Adrenal gland (tissue), 9 donors: ENCODE measurements at regions not wholly inside any gene's neighbourhood (a gene's known extent, or its start where the extent isn't known, plus 50 kb on each side); places are given as distances from the start of the nearest gene placed in this dataset.

Experiments used
- DNase-seq, 7 donors: peaks; one replicate each; pipeline ENCODE4 v3.0.0-alpha.2; 2019 to 2020
- H3K27ac ChIP-seq, 5 donors: fragments of 200-600 bp; sonication (generic) in 4 of 5; 1 replicate in 3 of 5; 2 replicates in 2 of 5; pipeline versions ENCODE4 v1.5.1 to v1.8.0; 2016 to 2020; ENCODE audit warnings: mild to moderate bottlenecking in 1 of 5
- H3K27me3 ChIP-seq: fragments of 200-600 bp; 2 replicates; pipeline ENCODE4 v1.8.0; 2021
- H3K36me3 ChIP-seq, 2 donors: fragments of 200-600 bp; replicated peaks in 1 of 2; 1 replicate in 1 of 2; 2 replicates in 1 of 2; pipeline versions ENCODE4 v1.5.1 to v1.8.0; 2018 to 2022
- H3K4me1 ChIP-seq, 2 donors: fragments of 200-600 bp; replicated peaks in 1 of 2; 1 replicate in 1 of 2; 2 replicates in 1 of 2; pipeline versions ENCODE4 v1.5.1 to v1.8.0; 2018 to 2021
- H3K4me3 ChIP-seq, 4 donors: fragments of 200-600 bp; sonication (generic) in 3 of 4; one replicate each; pipeline ENCODE4 v1.5.1; 2016 to 2018
- H3K9me3 ChIP-seq, 3 donors: fragments of 200-600 bp; sonication (generic) in 1 of 3; replicated peaks in 1 of 3; 1 replicate in 2 of 3; 2 replicates in 1 of 3; pipeline versions ENCODE4 v1.5.1 to v1.8.0; 2016 to 2021
- POLR2A ChIP-seq, 2 donors: fragments of 450-650 bp; IDR thresholded peaks; one replicate each; pipeline ENCODE4 v1.6.1; 2017; ENCODE audit warnings: antibody characterized with exemption in 2 of 2, mild to moderate bottlenecking in 2 of 2, moderate library complexity in 1 of 2
- WGBS, 4 donors: extraction: QIAGEN DNeasy Blood & Tissue Kit in 2 of 4; methylation state at CpG; one replicate each; pipeline versions ENCODE4 v1.1.5 to v1.1.7; 2013 to 2017; 5-methylcytosine and 5-hydroxymethylcytosine counted together
- intact Hi-C, 2 donors: fragments of 100-400 bp; cut with DNase I; formaldehyde crosslinking; loops; one replicate each; pipeline versions ENCODE4 v1.14.1 to v1.15.0; 2022 to 2023
- TF ChIP-seq, protein P1 (sequence below), 6 experiments: fragments of 450-650 bp in 4 of 6; fragments of 200-600 bp in 2 of 6; sonication (generic) in 1 of 6; IDR thresholded peaks; 1 replicate in 5 of 6; 2 replicates in 1 of 6; pipeline versions ENCODE4 v1.5.1 to v1.8.0; 2016 to 2021; ENCODE audit warnings: antibody characterized with exemption in 6 of 6, mild to moderate bottlenecking in 2 of 6, moderate library complexity in 1 of 6
- donor health status: healthy with polysubstance abuse.
- donor health status: Bipolar disorder and iron deficiency.
- donor health status: DM: yes; HTN: yes; CAD: no.
- donor health status: DM: no; HTN: no; CAD: no.
- donor health status: DM: no; HTN: no; CAD: no.

DNA sequence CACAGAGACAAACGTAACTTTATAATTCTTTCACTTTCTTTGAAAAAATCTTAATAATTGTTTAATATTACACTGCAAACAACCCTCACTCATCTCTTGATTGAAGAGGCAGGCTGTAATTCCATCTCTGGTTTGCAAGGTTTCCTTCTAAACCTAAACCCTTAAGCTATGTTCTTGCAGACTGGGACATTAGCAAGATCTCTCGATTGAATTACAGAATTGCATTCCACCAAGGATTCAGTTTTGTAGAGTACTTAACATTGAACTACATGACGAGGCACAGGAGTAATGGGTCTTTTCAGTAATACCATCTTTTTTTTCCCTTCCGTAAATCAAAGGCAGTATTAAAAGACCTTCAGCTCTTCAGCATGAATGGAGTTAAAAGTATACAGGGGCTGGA, 111.6 kb upstream of the EEF1E1 start:
- no peak overlapping the region for H3K4me3 ChIP-seq
- no peaks in the 10 kb centered on the region for H3K36me3 ChIP-seq
- H3K27me3 ChIP-seq, result no peaks in the 10 kb centered on the region
- no peaks in the 10 kb centered on the region for H3K4me1 ChIP-seq
- no peak for DNase-seq
- no peaks in the 10 kb centered on the region for H3K9me3 ChIP-seq
- no peak for TF ChIP-seq POLR2A (IDR thresholded peaks at IDR 0.05)
- TF ChIP-seq, protein P1, sequence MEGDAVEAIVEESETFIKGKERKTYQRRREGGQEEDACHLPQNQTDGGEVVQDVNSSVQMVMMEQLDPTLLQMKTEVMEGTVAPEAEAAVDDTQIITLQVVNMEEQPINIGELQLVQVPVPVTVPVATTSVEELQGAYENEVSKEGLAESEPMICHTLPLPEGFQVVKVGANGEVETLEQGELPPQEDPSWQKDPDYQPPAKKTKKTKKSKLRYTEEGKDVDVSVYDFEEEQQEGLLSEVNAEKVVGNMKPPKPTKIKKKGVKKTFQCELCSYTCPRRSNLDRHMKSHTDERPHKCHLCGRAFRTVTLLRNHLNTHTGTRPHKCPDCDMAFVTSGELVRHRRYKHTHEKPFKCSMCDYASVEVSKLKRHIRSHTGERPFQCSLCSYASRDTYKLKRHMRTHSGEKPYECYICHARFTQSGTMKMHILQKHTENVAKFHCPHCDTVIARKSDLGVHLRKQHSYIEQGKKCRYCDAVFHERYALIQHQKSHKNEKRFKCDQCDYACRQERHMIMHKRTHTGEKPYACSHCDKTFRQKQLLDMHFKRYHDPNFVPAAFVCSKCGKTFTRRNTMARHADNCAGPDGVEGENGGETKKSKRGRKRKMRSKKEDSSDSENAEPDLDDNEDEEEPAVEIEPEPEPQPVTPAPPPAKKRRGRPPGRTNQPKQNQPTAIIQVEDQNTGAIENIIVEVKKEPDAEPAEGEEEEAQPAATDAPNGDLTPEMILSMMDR (IDR thresholded peaks at IDR 0.05), result no peak
- intact Hi-C loops, result no loop called here
- 71 to 80% (median 74%) methylated on average over 4 of the region's 4 CpGs for WGBS, 4 donors
- no peak overlapping the region for H3K27ac ChIP-seq

DNA sequence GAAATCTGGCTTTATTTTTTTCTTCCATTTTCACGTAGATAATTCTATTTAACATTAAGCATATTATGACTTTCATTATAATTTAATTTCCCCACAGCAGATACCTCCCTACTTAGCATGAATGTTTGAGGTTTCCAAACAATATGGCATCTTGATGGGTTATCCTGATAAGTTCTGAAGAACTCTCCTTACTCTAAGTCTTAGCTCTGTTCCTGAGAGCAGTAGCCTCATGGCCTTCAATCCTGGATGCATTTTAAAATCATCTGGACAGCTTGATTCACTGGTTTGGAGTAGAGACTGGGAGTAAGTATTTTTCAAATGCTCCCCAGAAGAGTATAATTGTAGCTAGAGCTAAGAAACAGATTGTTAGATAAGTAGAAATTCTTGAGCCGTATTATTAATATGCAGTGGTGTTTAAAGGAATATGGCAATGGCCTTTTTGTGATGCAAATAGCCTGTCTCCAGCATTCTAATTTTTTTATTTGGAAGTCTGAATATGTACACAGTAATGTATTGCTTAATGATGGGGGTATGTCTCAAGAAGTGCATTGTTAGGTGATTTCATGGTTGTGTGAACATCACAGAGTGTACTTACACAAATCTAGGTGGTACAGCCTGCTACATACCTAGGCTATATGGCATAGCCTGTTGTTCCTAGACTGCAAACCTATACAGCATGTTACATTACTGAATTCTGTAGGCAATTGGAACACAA, 110.5 kb upstream of the EEF1E1 start:
- Histone ChIP-seq H3K36me3 (no peaks in the 10 kb centered on the region), H3K4me3 (no peak overlapping the region), H3K9me3 (no peaks in the 10 kb centered on the region), H3K27me3 (no peaks in the 10 kb centered on the region), H3K27ac (no peak overlapping the region), H3K4me1 (no peaks in the 10 kb centered on the region)
- no peak for DNase-seq
- WGBS, 4 donors, result 70 to 81% (median 77%) methylated on average over 2 of the region's 2 CpGs
- no peak for TF ChIP-seq POLR2A (IDR thresholded peaks at IDR 0.05)
- TF ChIP-seq, protein P1 (IDR thresholded peaks at IDR 0.05), result no peak
- intact Hi-C loops, result no loop called here

DNA sequence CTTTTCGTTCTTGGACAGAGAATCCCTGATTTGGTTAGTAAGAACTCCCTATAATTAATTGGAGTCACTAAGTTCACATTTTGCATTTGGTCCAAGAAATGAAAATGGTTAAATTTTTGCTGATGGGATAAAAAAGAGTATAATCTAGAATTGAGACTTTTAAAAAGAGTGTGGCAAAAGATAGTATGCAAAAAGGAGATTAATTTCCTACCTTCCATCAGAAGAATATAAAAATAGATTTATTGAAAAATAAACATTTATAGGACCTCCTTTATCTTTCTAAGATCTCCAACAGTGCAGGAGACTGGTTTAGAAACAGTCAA, 105.5 kb upstream of the EEF1E1 start:
- Histone ChIP-seq H3K4me1 (no peaks in the 10 kb centered on the region), H3K4me3 (no peak overlapping the region), H3K27me3 (peaks cover 4% of the 10 kb centered on the region), H3K36me3 (no peaks in the 10 kb centered on the region), H3K27ac (no peak overlapping the region), H3K9me3 (no peaks in the 10 kb centered on the region)
- TF ChIP-seq, protein P1 (IDR thresholded peaks at IDR 0.05), result no peak
- TF ChIP-seq POLR2A (IDR thresholded peaks at IDR 0.05), result no peak
- DNase-seq, result no peak
- intact Hi-C loops, result no loop called here
- 69 to 86% (median 79%) methylated on average over 1 of the region's 1 CpG for WGBS, 4 donors

DNA sequence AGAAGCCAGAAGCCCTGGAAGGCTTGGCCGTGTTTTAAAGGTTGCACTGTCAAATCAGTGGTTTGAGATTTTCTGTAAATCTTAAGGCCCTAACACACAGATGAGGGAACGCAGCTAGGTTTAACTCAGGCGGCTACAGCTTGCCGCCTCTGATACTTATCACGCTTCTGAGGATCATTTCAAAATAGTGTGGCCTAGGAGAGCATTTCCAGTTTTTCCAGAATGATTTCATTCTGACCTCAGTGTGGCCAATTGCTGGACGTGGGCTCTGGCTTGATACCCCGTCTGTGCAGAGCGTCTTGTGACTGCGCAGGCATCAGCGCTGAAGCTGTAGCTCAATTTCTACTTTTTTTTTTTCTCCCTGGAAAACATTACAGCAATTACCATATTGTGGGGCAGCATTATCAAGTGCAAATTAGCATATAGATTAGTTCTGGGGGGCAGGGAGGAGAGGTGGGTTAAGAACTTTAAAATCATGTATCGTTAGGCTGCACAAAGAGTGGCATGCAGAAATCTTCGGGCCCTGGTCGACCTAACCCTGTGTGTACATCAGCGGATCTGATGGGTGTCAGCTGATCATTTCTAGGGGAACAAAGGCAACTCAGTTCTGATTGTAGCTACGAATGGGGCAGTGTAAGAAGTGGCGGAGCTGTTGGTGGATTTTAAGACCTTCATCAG, 105.0 kb upstream of the EEF1E1 start:
- H3K27ac ChIP-seq, result no peak overlapping the region
- H3K9me3 ChIP-seq, result no peaks in the 10 kb centered on the region
- H3K4me3 ChIP-seq, result no peak overlapping the region
- TF ChIP-seq POLR2A (IDR thresholded peaks at IDR 0.05), result no peak
- TF ChIP-seq, protein P1 (IDR thresholded peaks at IDR 0.05), result no peak
- 81 to 90% (median 85%) methylated on average over 16 of the region's 16 CpGs for WGBS, 4 donors
- peaks cover 4% of the 10 kb centered on the region for H3K27me3 ChIP-seq
- no peak for DNase-seq
- intact Hi-C loops, result no loop called here
- H3K36me3 ChIP-seq, result no peaks in the 10 kb centered on the region
- H3K4me1 ChIP-seq, result no peaks in the 10 kb centered on the region
